Epithelial cell of prostate (primary cell): ENCODE measurements at regions not wholly inside any gene's neighbourhood (a gene's known extent, or its start where the extent isn't known, plus 50 kb on each side); places are given as distances from the start of the nearest gene placed in this dataset.
A peak's percentile ranks its signal among the peaks of the same experiment; 100 is the strongest.

Source experiments
- DNase-seq: peaks from one replicate; pipeline ENCODE4 v3.0.0-alpha.2; 2011; ENCODE audit warnings: low read depth, low spot score
- H3K27ac ChIP-seq: fragments of 450-650 bp; 2 replicates; pipeline ENCODE4 v1.5.1; 2017; ENCODE audit warnings: mild to moderate bottlenecking

- peak overlapping the region; percentile 53 for H3K27ac ChIP-seq
- peak; percentile 84 for DNase-seq
Measured at GRCh38 chr19:32104153-32104849, 241.1 kb upstream of the ZNF507 start.

GRCh38 chr19:32104850-32105235 lies 240.6 kb upstream of the ZNF507 start:
- peak overlapping the region; percentile 53 for H3K27ac ChIP-seq
- DNase-seq, result peak; percentile 66

- H3K27ac ChIP-seq, result no peak overlapping the region
- DNase-seq, result no peak
Measured at GRCh38 chr19:32105527-32106310, 239.7 kb upstream of the ZNF507 start.

GRCh38 chr19:32122258-32122657 lies 223.2 kb upstream of the ZNF507 start:
- DNase-seq, result no peak
- no peak overlapping the region for H3K27ac ChIP-seq

GRCh38 chr19:32123355-32123940 lies 222.0 kb upstream of the ZNF507 start:
- no peak for DNase-seq
- H3K27ac ChIP-seq, result no peak overlapping the region

GRCh38 chr19:32124585-32124984 lies 220.8 kb upstream of the ZNF507 start:
- H3K27ac ChIP-seq, result no peak overlapping the region
- DNase-seq, result no peak

GRCh38 chr19:32129141-32129540 lies 216.3 kb upstream of the ZNF507 start:
- H3K27ac ChIP-seq, result no peak overlapping the region
- DNase-seq, result no peak

- no peak overlapping the region for H3K27ac ChIP-seq
- DNase-seq, result no peak
Measured at GRCh38 chr19:32130332-32130731, 215.1 kb upstream of the ZNF507 start.

GRCh38 chr19:32131005-32131404 lies 214.4 kb upstream of the ZNF507 start:
- no peak overlapping the region for H3K27ac ChIP-seq
- DNase-seq, result no peak

- H3K27ac ChIP-seq, result no peak overlapping the region
- no peak for DNase-seq
Measured at GRCh38 chr19:32138416-32138815, 207.0 kb upstream of the ZNF507 start.

- H3K27ac ChIP-seq, result no peak overlapping the region
- no peak for DNase-seq
Measured at GRCh38 chr19:32141840-32142511, 203.4 kb upstream of the ZNF507 start.

GRCh38 chr19:32146664-32147063 lies 198.7 kb upstream of the ZNF507 start:
- DNase-seq, result no peak

GRCh38 chr19:32150605-32151004 lies 194.8 kb upstream of the ZNF507 start:
- DNase-seq, result no peak
- no peak overlapping the region for H3K27ac ChIP-seq

More at GRCh38 chr19:32146664-32147063, 198.7 kb upstream of the ZNF507 start:
- no peak overlapping the region for H3K27ac ChIP-seq

GRCh38 chr19:32154418-32154817 lies 191.0 kb upstream of the ZNF507 start:
- DNase-seq, result no peak
- no peak overlapping the region for H3K27ac ChIP-seq

GRCh38 chr19:32164384-32164992 lies 180.9 kb upstream of the ZNF507 start:
- no peak for DNase-seq
- H3K27ac ChIP-seq, result no peak overlapping the region

GRCh38 chr19:32165141-32165540 lies 180.3 kb upstream of the ZNF507 start:
- no peak for DNase-seq

GRCh38 chr19:32165750-32166149 lies 179.7 kb upstream of the ZNF507 start:
- DNase-seq, result no peak
- H3K27ac ChIP-seq, result no peak overlapping the region

More at GRCh38 chr19:32165141-32165540, 180.3 kb upstream of the ZNF507 start:
- no peak overlapping the region for H3K27ac ChIP-seq

- DNase-seq, result no peak
- no peak overlapping the region for H3K27ac ChIP-seq
Measured at GRCh38 chr19:32166238-32166637, 179.2 kb upstream of the ZNF507 start.

- DNase-seq, result no peak
- no peak overlapping the region for H3K27ac ChIP-seq
Measured at GRCh38 chr19:32168111-32168510, 177.3 kb upstream of the ZNF507 start.

GRCh38 chr19:32168606-32169005 lies 176.8 kb upstream of the ZNF507 start:
- DNase-seq, result no peak
- H3K27ac ChIP-seq, result no peak overlapping the region
